Gastroesophageal sphincter (tissue), 4 donors: ENCODE measurements at regions not wholly inside any gene's neighbourhood (a gene's known extent, or its start where the extent isn't known, plus 50 kb on each side); places are given as distances from the start of the nearest gene placed in this dataset.

Experiments used
- ATAC-seq: fragments of 150-250 bp; one replicate; pipeline ENCODE4 v1.9.1; 2016; ENCODE audit warnings: mild to moderate bottlenecking, moderate library complexity
- H3K27ac ChIP-seq, 4 donors: fragments of 200-600 bp; sonication (generic) in 3 of 4; 1 replicate in 3 of 4; 2 replicates in 1 of 4; pipeline ENCODE4 v1.5.1; 2016 to 2019
- H3K27me3 ChIP-seq: fragments of 200-600 bp; sonication (generic); one replicate; pipeline ENCODE4 v1.5.1; 2019
- H3K36me3 ChIP-seq, 2 donors: fragments of 200-600 bp; sonication (generic); one replicate each; pipeline ENCODE4 v1.5.1; 2019; ENCODE audit warnings: control low read depth in 1 of 2
- H3K4me1 ChIP-seq, 3 donors: fragments of 200-600 bp; sonication (generic); 1 replicate in 2 of 3; 2 replicates in 1 of 3; pipeline ENCODE4 v1.5.1; 2016 to 2019; ENCODE audit warnings: control low read depth in 2 of 3
- H3K4me3 ChIP-seq, 2 donors: fragments of 200-600 bp; sonication (generic); one replicate each; pipeline ENCODE4 v1.5.1; 2019; ENCODE audit warnings: mild to moderate bottlenecking in 1 of 2, moderate library complexity in 1 of 2
- H3K9me3 ChIP-seq, 3 donors: fragments of 200-600 bp; sonication (generic); one replicate each; pipeline ENCODE4 v1.5.1; 2017 to 2019; ENCODE audit warnings: control low read depth in 2 of 3
- CTCF ChIP-seq, 4 experiments: fragments of 200-600 bp in 2 of 4; fragments of 450-650 bp in 2 of 4; sonication (generic) in 1 of 4; IDR thresholded peaks; one replicate each; pipeline ENCODE4 v1.5.1; 2017 to 2019; ENCODE audit warnings: antibody characterized with exemption in 4 of 4, mild to moderate bottlenecking in 2 of 4, moderate library complexity in 2 of 4
- EP300 ChIP-seq: sonication (generic); formaldehyde crosslinking; IDR thresholded peaks from one replicate; pipeline ENCODE4 v1.6.1; 2017; ENCODE audit warnings: antibody characterized with exemption, mild to moderate bottlenecking
- POLR2A ChIP-seq, 2 donors: fragments of 450-650 bp; IDR thresholded peaks; one replicate each; pipeline ENCODE4 v1.6.1; 2017; ENCODE audit warnings: antibody characterized with exemption in 2 of 2, mild to moderate bottlenecking in 2 of 2, moderate library complexity in 1 of 2
- POLR2AphosphoS5 ChIP-seq: sonication (generic); formaldehyde crosslinking; IDR thresholded peaks from one replicate; pipeline ENCODE4 v1.6.1; 2017; ENCODE audit warnings: antibody characterized with exemption
- WGBS, 2 donors: methylation state at CpG; one replicate each; pipeline ENCODE4 v1.1.5; 2018; ENCODE audit warnings: low coverage in 1 of 2; 5-methylcytosine and 5-hydroxymethylcytosine counted together

- no peak for TF ChIP-seq CTCF (IDR thresholded peaks at IDR 0.05)
- TF ChIP-seq POLR2A (IDR thresholded peaks at IDR 0.05): no peak
- no peak for TF ChIP-seq EP300
- no peak for TF ChIP-seq POLR2AphosphoS5
- H3K27me3 ChIP-seq: peaks cover 12% of the 10 kb centered on the region
- H3K4me3 ChIP-seq: no peak overlapping the region
- no peaks in the 10 kb centered on the region for H3K36me3 ChIP-seq
- ATAC-seq: no peak
- H3K27ac ChIP-seq: no peak overlapping the region
- 56 to 88% methylated on average over 1 to 3 of the region's 3 CpGs for WGBS, 2 donors
- peaks cover 0 to 29% (median 0%) of the 10 kb centered on the region in 3 donors for H3K9me3 ChIP-seq
- no peaks in the 10 kb centered on the region for H3K4me1 ChIP-seq
Observed at GRCh38 chr2:222372993-222373392, 51.4 kb upstream of the SGPP2 start.
